ENCODE measurements at regions not wholly inside any gene's neighbourhood (a gene's known extent, or its start where the extent isn't known, plus 50 kb on each side); places are given as distances from the start of the nearest gene placed in this dataset.

- H3K4me3 ChIP-seq (ENCODE audit: low read depth in 2 of 2, low read length in 2 of 2), result no peak overlapping the region
- no peak for ATAC-seq
- H3K4me1 ChIP-seq (ENCODE audit: control insufficient read depth, insufficient read depth, low read length), result no peaks in the 10 kb centered on the region
- H3K27me3 ChIP-seq (ENCODE audit: control insufficient read depth, insufficient read depth, low read length), result no peaks in the 10 kb centered on the region
- POLR2A ChIA-PET, result no interaction called here
- BruUV-seq (replicated peaks), result no TSS peak
- DNase-seq (ENCODE audit: low read depth, low spot score), result no peak
- no peaks in the 10 kb centered on the region for H3K36me3 ChIP-seq (ENCODE audit: control insufficient read depth, insufficient read depth, low read length)
- TF ChIP-seq REST (IDR thresholded peaks at IDR 0.05; ENCODE audit: insufficient read depth in 1 of 2, low read depth in 2 of 2, low read length in 1 of 2) (no peak), TCF7L2 (IDR thresholded peaks at IDR 0.05; ENCODE audit: low read depth, low read length) (no peak), CTCF (IDR thresholded peaks at IDR 0.05) (no peak), SIN3A (IDR thresholded peaks at IDR 0.05; ENCODE audit: borderline replicate concordance, insufficient read depth, low read depth, low read length) (no peak)
- H3K9me3 ChIP-seq (ENCODE audit: control insufficient read depth, insufficient read depth, low read depth, low read length), result no peaks in the 10 kb centered on the region
- in situ Hi-C loops (cut with HindIII; ENCODE audit: low pct_unique_long_range_greater_than_20kb, low sequenced_read_pairs), result no loop called here
- CTCF ChIA-PET, result no interaction called here
- no peak overlapping the region for H3K27ac ChIP-seq (ENCODE audit: low read length)
- intact Hi-C loops (cut with micrococcal nuclease; ENCODE audit: unreplicated experiment), result loop anchor here (10.0 kb wide), 2 partner anchors 162 to 318 kb away; no protein-coding TSS in a partner anchor
Measured at GRCh38 chr14:101236496-101237251, 324.6 kb upstream of the DIO3 start.

GRCh38 chr14:101237252-101237616, 324.1 kb upstream of the DIO3 start:
- ChIA-PET CTCF (no interaction called here), POLR2A (no interaction called here)
- H3K9me3 ChIP-seq (ENCODE audit: control insufficient read depth, insufficient read depth, low read depth, low read length), result no peaks in the 10 kb centered on the region
- BruUV-seq (replicated peaks), result no TSS peak
- no peaks in the 10 kb centered on the region for H3K36me3 ChIP-seq (ENCODE audit: control insufficient read depth, insufficient read depth, low read length)
- no peak overlapping the region for H3K27ac ChIP-seq (ENCODE audit: low read length)
- DNase-seq (ENCODE audit: low read depth, low spot score), result no peak
- no peak overlapping the region for H3K4me3 ChIP-seq (ENCODE audit: low read depth in 2 of 2, low read length in 2 of 2)
- H3K4me1 ChIP-seq (ENCODE audit: control insufficient read depth, insufficient read depth, low read length), result no peaks in the 10 kb centered on the region
- TF ChIP-seq SIN3A (IDR thresholded peaks at IDR 0.05; ENCODE audit: borderline replicate concordance, insufficient read depth, low read depth, low read length) (no peak), CTCF (IDR thresholded peaks at IDR 0.05) (no peak), REST (IDR thresholded peaks at IDR 0.05; ENCODE audit: insufficient read depth in 1 of 2, low read depth in 2 of 2, low read length in 1 of 2) (no peak), POLR2AphosphoS5 (IDR thresholded peaks at IDR 0.05; ENCODE audit: low read depth, low read length) (no peak), TCF7L2 (IDR thresholded peaks at IDR 0.05; ENCODE audit: low read depth, low read length) (no peak)
- no peaks in the 10 kb centered on the region for H3K27me3 ChIP-seq (ENCODE audit: control insufficient read depth, insufficient read depth, low read length)
- no peak for ATAC-seq
- in situ Hi-C loops (cut with HindIII; ENCODE audit: low pct_unique_long_range_greater_than_20kb, low sequenced_read_pairs) (no loop called here), intact Hi-C loops (cut with micrococcal nuclease; ENCODE audit: unreplicated experiment) (loop anchor here (10.0 kb wide), 2 partner anchors 162 to 318 kb away; no protein-coding TSS in a partner anchor)

Data from Panc1 (cell line).